ENCODE measurements at regions not wholly inside any gene's neighbourhood (a gene's known extent, or its start where the extent isn't known, plus 50 kb on each side); places are given as distances from the start of the nearest gene placed in this dataset.

GRCh38 chr14:22476887-22477286 is 112.1 kb downstream of the DAD1 start:
- no TSS peak for BruUV-seq (replicated peaks)

GRCh38 chr14:22476005-22476751 is 112.8 kb downstream of the DAD1 start:
- H3K4me3 ChIP-seq (ENCODE audit: low read depth in 2 of 2, low read length in 2 of 2) = no peak overlapping the region
- H3K9me3 ChIP-seq (ENCODE audit: control insufficient read depth, insufficient read depth, low read depth, low read length) = no peaks in the 10 kb centered on the region
- ChIA-PET POLR2A (no interaction called here), CTCF (no interaction called here)
- H3K27me3 ChIP-seq (ENCODE audit: control insufficient read depth, insufficient read depth, low read length) = peaks cover 12% of the 10 kb centered on the region
- in situ Hi-C loops (cut with HindIII; ENCODE audit: low pct_unique_long_range_greater_than_20kb, low sequenced_read_pairs) = no loop called here
- no peak for ATAC-seq
- TF ChIP-seq POLR2AphosphoS5 (IDR thresholded peaks at IDR 0.05; ENCODE audit: low read depth, low read length) (no peak), TCF7L2 (IDR thresholded peaks at IDR 0.05; ENCODE audit: low read depth, low read length) (no peak), REST (IDR thresholded peaks at IDR 0.05; ENCODE audit: insufficient read depth in 1 of 2, low read depth in 2 of 2, low read length in 1 of 2) (no peak), CTCF (IDR thresholded peaks at IDR 0.05) (no peak), SIN3A (IDR thresholded peaks at IDR 0.05; ENCODE audit: borderline replicate concordance, insufficient read depth, low read depth, low read length) (no peak)
- no peaks in the 10 kb centered on the region for H3K4me1 ChIP-seq (ENCODE audit: control insufficient read depth, insufficient read depth, low read length)
- BruUV-seq (replicated peaks) = no TSS peak
- no peak for DNase-seq (ENCODE audit: low read depth, low spot score)
- no peak overlapping the region for H3K27ac ChIP-seq (ENCODE audit: low read length)
- no peaks in the 10 kb centered on the region for H3K36me3 ChIP-seq (ENCODE audit: control insufficient read depth, insufficient read depth, low read length)
- intact Hi-C loops (cut with micrococcal nuclease; ENCODE audit: unreplicated experiment) = loop anchor here (10.0 kb wide), 1 partner anchor 161 kb away; no protein-coding TSS in a partner anchor

More at GRCh38 chr14:22476887-22477286, 112.1 kb downstream of the DAD1 start:
- no peak overlapping the region for H3K4me3 ChIP-seq (ENCODE audit: low read depth in 2 of 2, low read length in 2 of 2)
- DNase-seq (ENCODE audit: low read depth, low spot score) = no peak
- no peaks in the 10 kb centered on the region for H3K4me1 ChIP-seq (ENCODE audit: control insufficient read depth, insufficient read depth, low read length)
- H3K36me3 ChIP-seq (ENCODE audit: control insufficient read depth, insufficient read depth, low read length) = no peaks in the 10 kb centered on the region
- intact Hi-C loops (cut with micrococcal nuclease; ENCODE audit: unreplicated experiment) = loop anchor here (10.0 kb wide), 1 partner anchor 162 kb away; no protein-coding TSS in a partner anchor
- ATAC-seq = no peak
- H3K9me3 ChIP-seq (ENCODE audit: control insufficient read depth, insufficient read depth, low read depth, low read length) = no peaks in the 10 kb centered on the region
- TF ChIP-seq POLR2AphosphoS5 (IDR thresholded peaks at IDR 0.05; ENCODE audit: low read depth, low read length) (no peak), REST (IDR thresholded peaks at IDR 0.05; ENCODE audit: insufficient read depth in 1 of 2, low read depth in 2 of 2, low read length in 1 of 2) (no peak), SIN3A (IDR thresholded peaks at IDR 0.05; ENCODE audit: borderline replicate concordance, insufficient read depth, low read depth, low read length) (no peak), TCF7L2 (IDR thresholded peaks at IDR 0.05; ENCODE audit: low read depth, low read length) (no peak), CTCF (IDR thresholded peaks at IDR 0.05) (no peak)
- H3K27ac ChIP-seq (ENCODE audit: low read length) = no peak overlapping the region
- H3K27me3 ChIP-seq (ENCODE audit: control insufficient read depth, insufficient read depth, low read length) = peaks cover 16% of the 10 kb centered on the region
- in situ Hi-C loops (cut with HindIII; ENCODE audit: low pct_unique_long_range_greater_than_20kb, low sequenced_read_pairs) = no loop called here
- ChIA-PET CTCF (interaction anchor here (0.6 kb wide), 1 partner anchor 1683 kb away, joined by 6 read pairs; no protein-coding TSS in a partner anchor), POLR2A (no interaction called here)
